MCF 10A (cell line): ENCODE measurements at regions not wholly inside any gene's neighbourhood (a gene's known extent, or its start where the extent isn't known, plus 50 kb on each side); places are given as distances from the start of the nearest gene placed in this dataset.
"Not testable (repeated sequence)": the region's sequence is repeated elsewhere in the genome, so short reads cannot be mapped to it uniquely, and the experiment has no call there.

ENCODE experiments used
- BruUV-seq: library from RNA; stranded (reverse); fragments of 400-500 nt; replicated peaks from 2 replicates; lab custom pipeline; 2021; lab: Mats Ljungman, UMichigan
- CTCF ChIA-PET: fragments of 300-600 bp; sonication (Branson Sonifier 250); formaldehyde crosslinking; extraction: SDS; loops from one replicate; lab custom pipeline; 2021; ENCODE audit warnings: antibody characterized with exemption, inconsistent platforms; lab: Yijun Ruan, JAX
- POLR2A ChIA-PET: fragments of 300-600, 350-650 bp; sonication (Branson Sonifier 250); formaldehyde crosslinking; extraction: SDS; loops from one replicate; lab custom pipeline; 2020; ENCODE audit warnings: antibody characterized with exemption, inconsistent platforms; lab: Yijun Ruan, JAX
- DNase-seq: peaks from one replicate; pipeline ENCODE4 v3.0.0-alpha.2; 2018; ENCODE audit not compliant: unreplicated experiment
- H3K27ac Mint-ChIP-seq: one replicate; pipeline ENCODE4 v1.8.0; 2022; ENCODE audit warnings: mild to moderate bottlenecking, low read depth, mixed read lengths; ENCODE audit not compliant: unreplicated experiment
- H3K27me3 Mint-ChIP-seq: one replicate; pipeline ENCODE4 v1.8.0; 2022; ENCODE audit warnings: mixed read lengths; ENCODE audit not compliant: insufficient read depth, unreplicated experiment
- H3K36me3 Mint-ChIP-seq: one replicate; pipeline ENCODE4 v1.8.0; 2022; ENCODE audit warnings: mild to moderate bottlenecking, moderate library complexity, mixed read lengths; ENCODE audit not compliant: insufficient read depth, unreplicated experiment
- H3K4me1 Mint-ChIP-seq: one replicate; pipeline ENCODE4 v1.8.0; 2022; ENCODE audit warnings: mixed read lengths; ENCODE audit not compliant: insufficient read depth, unreplicated experiment
- H3K4me3 Mint-ChIP-seq: one replicate; pipeline ENCODE4 v1.8.0; 2022; ENCODE audit warnings: mild to moderate bottlenecking, moderate library complexity, mixed read lengths; ENCODE audit not compliant: unreplicated experiment
- H3K9me3 Mint-ChIP-seq: one replicate; pipeline ENCODE4 v1.8.0; 2022; ENCODE audit warnings: mixed read lengths; ENCODE audit not compliant: unreplicated experiment
- intact Hi-C: fragments of 100-400 bp; cut with micrococcal nuclease; formaldehyde crosslinking; loops from 2 replicates; pipeline ENCODE4 v1.14.1; 2022
- TF ChIP-seq, protein P1 (sequence below): fragments of 200-600 bp; IDR thresholded peaks from one replicate; pipeline ENCODE4 v1.8.0; 2022; ENCODE audit warnings: antibody characterized with exemption, mild to moderate bottlenecking; ENCODE audit not compliant: unreplicated experiment

GRCh38 chr15:92788196-92788595, 111.9 kb upstream of the CHD2 start:
- ChIA-PET CTCF (interaction anchor here (0.6 to 2.4 kb wide), 3 partner anchors 8 to 1315 kb away, joined by 4 to 17 read pairs (median 4); no protein-coding TSS in a partner anchor), POLR2A (no interaction called here)
- intact Hi-C loops = no loop called here
- H3K27ac Mint-ChIP-seq = no peak overlapping the region
- no TSS peak for BruUV-seq
- H3K4me3 Mint-ChIP-seq = no peak overlapping the region
- H3K9me3 Mint-ChIP-seq = peaks cover 7% of the 10 kb centered on the region
- H3K4me1 Mint-ChIP-seq = no peaks in the 10 kb centered on the region
- DNase-seq = no peak
- TF ChIP-seq, protein P1, sequence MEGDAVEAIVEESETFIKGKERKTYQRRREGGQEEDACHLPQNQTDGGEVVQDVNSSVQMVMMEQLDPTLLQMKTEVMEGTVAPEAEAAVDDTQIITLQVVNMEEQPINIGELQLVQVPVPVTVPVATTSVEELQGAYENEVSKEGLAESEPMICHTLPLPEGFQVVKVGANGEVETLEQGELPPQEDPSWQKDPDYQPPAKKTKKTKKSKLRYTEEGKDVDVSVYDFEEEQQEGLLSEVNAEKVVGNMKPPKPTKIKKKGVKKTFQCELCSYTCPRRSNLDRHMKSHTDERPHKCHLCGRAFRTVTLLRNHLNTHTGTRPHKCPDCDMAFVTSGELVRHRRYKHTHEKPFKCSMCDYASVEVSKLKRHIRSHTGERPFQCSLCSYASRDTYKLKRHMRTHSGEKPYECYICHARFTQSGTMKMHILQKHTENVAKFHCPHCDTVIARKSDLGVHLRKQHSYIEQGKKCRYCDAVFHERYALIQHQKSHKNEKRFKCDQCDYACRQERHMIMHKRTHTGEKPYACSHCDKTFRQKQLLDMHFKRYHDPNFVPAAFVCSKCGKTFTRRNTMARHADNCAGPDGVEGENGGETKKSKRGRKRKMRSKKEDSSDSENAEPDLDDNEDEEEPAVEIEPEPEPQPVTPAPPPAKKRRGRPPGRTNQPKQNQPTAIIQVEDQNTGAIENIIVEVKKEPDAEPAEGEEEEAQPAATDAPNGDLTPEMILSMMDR = no peak
- H3K36me3 Mint-ChIP-seq = no peaks in the 10 kb centered on the region
- H3K27me3 Mint-ChIP-seq = no peaks in the 10 kb centered on the region

- H3K9me3 Mint-ChIP-seq, intact Hi-C loops, H3K4me3 Mint-ChIP-seq, H3K4me1 Mint-ChIP-seq, BruUV-seq, H3K27me3 Mint-ChIP-seq, DNase-seq, H3K27ac Mint-ChIP-seq, H3K36me3 Mint-ChIP-seq: not testable (repeated sequence)
- ChIA-PET POLR2A (interaction anchor here (0.5 kb wide), 1 partner anchor 25 kb away, joined by 3 read pairs; no protein-coding TSS in a partner anchor), CTCF (interaction anchor here (0.6 to 2.4 kb wide), 3 partner anchors 8 to 1316 kb away, joined by 3 to 17 read pairs (median 4); no protein-coding TSS in a partner anchor)
These were observed 111.3 kb upstream of the CHD2 start for GRCh38 chr15:92788793-92789192.

DNA sequence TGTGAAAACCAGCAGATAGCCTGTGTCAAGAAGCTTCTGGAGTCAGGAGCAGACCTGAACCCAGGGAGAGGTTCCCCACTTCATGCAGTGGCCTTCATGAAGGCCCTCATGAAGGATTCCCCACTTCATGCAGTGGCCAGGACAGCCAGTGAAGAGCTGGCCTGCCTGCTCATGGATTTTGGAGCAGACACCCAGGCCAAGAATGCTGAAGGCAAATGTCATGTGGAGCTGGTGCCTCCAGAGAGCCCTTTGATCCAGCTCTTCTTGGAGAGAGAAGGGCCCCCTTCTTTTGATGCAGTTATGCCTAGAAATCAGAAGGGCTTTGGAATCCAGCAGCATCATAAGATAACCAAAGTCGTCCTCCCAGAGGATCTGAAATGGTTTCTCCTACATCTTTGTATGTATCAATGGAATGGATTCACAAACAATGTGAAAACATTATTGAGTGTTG, 103.9 kb upstream of the CHD2 start:
- CTCF ChIA-PET = interaction anchor here (0.6 to 4.7 kb wide), 25 partner anchors 8 to 1324 kb away, joined by 3 to 53 read pairs (median 5); partner anchors contain the start of gene CHD2
- intact Hi-C loops = loop anchor here (2.0 to 5.0 kb wide), 2 partner anchors 771 to 1325 kb away; no protein-coding TSS in a partner anchor
- DNase-seq = no peak
- H3K36me3 Mint-ChIP-seq = no peaks in the 10 kb centered on the region
- no peak overlapping the region for H3K27ac Mint-ChIP-seq
- TF ChIP-seq, protein P1 = no peak
- H3K27me3 Mint-ChIP-seq = no peaks in the 10 kb centered on the region
- no peaks in the 10 kb centered on the region for H3K9me3 Mint-ChIP-seq
- BruUV-seq = no TSS peak
- POLR2A ChIA-PET = interaction anchor here (0.9 to 3.9 kb wide), 5 partner anchors 13 to 124 kb away, joined by 3 to 40 read pairs (median 4); partner anchors contain the start of gene CHD2
- H3K4me1 Mint-ChIP-seq = peaks cover 8% of the 10 kb centered on the region
- H3K4me3 Mint-ChIP-seq = no peak overlapping the region

DNA sequence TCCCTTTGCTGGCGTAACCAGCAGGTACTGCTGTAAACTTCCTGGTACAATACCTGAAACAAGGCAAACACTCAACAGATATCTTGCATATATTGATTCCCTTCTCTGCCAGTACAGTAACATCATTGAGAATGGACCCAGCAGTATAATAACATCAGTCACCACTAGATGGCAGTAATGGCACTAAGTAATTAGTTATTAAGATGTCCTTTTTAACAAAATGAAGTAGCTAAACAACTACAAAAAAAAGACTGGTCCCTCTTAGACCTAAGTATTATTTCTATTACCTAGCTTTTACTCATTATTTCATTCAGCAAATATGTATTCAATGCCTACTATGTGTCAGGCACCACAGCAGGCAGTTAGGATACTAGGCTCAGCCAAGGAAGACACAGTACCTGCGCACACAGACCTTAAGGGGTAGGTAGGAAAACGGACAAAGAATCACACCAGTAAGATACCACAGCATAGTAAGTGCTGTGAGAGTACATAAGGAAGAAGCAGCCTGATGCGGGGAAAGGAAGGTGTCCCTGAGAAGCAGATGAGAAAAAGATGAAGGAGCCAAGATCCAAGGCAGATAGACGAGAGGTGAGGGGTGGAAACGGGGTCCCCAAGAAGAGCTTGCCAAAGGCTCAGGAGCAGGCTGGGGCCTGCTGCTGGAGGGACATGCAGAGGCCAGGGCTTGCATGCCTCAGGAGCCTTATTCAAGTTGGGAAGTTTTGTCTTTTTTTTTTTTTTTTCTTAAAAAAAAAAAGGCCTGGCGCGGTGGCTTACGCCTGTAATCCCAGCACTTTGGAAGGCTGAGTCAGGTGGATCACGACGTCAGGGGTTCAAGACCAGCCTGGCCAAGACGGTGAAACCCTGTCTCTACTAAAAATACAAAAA, 102.7 kb upstream of the CHD2 start:
- no peaks in the 10 kb centered on the region for H3K27me3 Mint-ChIP-seq
- H3K9me3 Mint-ChIP-seq = peaks cover 8% of the 10 kb centered on the region
- H3K27ac Mint-ChIP-seq = peak overlapping the region; percentile 84
- no peaks in the 10 kb centered on the region for H3K36me3 Mint-ChIP-seq
- no TSS peak for BruUV-seq
- DNase-seq = peak; percentile 76
- CTCF ChIA-PET = interaction anchor here (0.5 to 4.7 kb wide), 44 partner anchors 9 to 1322 kb away, joined by 3 to 53 read pairs (median 4); partner anchors contain the start of gene CHD2
- TF ChIP-seq, protein P1 = peak; percentile 53
- POLR2A ChIA-PET = interaction anchor here (0.6 to 3.9 kb wide), 18 partner anchors 8 to 232 kb away, joined by 3 to 40 read pairs (median 5); partner anchors contain the start of gene CHD2
- H3K4me3 Mint-ChIP-seq = no peak overlapping the region
- intact Hi-C loops = loop anchor here (1.0 to 5.0 kb wide), 3 partner anchors 121 to 1323 kb away; no protein-coding TSS in a partner anchor
- peaks cover 18% of the 10 kb centered on the region for H3K4me1 Mint-ChIP-seq
